Fibroblast of upper back skin (primary cell): ENCODE measurements at regions not wholly inside any gene's neighbourhood (a gene's known extent, or its start where the extent isn't known, plus 50 kb on each side); places are given as distances from the start of the nearest gene placed in this dataset.
"Not testable (repeated sequence)": the region's sequence is repeated elsewhere in the genome, so short reads cannot be mapped to it uniquely, and the experiment has no call there.

ENCODE experiments used
- DNase-seq: peaks from one replicate; pipeline ENCODE4 v3.0.0-alpha.2; 2013

DNA sequence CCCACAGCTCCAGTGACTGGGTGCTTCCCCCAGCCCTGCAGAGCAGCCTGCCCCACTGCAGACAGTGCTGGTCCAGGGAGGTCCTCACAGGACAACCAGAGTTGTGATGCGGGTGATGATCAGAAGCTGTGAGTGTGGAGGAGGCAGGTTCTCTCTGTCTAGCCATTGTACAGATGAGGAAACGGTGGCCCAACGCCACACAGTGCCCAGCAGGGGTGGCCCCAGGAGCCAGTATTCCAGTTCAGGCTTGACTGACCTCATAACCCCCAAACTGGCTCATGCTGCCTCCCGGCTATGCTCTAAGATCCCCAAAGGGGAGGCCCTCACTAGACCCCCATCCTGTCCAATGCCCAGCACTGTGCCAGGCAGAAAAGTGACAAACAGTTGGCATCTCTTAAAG is 147.1 kb upstream of the MAMLD1 start:
- not testable (repeated sequence) for DNase-seq

DNA sequence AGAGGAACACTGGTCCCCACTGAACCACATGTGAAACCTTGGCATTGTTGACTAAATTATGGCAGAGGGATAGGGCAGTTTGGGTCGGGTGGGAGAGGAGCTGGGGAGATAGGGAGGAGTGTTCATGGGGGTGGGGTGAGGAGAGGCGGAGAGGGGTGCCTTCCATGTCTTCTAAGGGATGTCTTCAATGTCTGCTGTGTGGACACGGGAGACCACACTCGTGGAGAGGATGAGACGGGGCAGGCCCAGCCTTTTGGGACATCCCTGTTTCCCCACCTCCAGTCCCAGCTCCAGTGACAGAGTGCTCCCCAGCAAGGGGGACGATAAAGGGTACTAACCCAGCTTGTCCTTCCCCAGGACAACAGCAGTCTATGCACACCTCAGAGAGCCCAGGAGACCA is 146.4 kb upstream of the MAMLD1 start:
- no peak for DNase-seq

DNA sequence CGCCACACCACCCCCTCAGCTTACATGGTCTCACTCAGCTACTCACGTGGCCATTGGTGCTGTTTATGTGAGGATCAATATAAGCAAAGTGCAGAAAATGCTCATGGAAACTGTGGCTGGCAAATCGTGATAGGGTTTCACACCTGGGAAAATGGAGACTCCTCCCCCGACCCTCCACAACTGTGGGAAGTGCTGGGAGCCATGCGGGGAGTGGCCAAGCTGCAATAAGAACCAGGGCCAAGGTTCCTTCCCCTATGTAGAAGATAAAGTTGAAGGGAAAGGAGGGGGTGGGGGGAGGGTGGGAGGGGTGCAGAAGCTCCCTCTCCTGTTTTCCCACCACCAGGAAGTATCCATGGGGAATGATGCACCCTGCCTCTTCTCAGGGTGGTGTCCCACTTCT is 145.5 kb upstream of the MAMLD1 start:
- DNase-seq, result no peak

DNA sequence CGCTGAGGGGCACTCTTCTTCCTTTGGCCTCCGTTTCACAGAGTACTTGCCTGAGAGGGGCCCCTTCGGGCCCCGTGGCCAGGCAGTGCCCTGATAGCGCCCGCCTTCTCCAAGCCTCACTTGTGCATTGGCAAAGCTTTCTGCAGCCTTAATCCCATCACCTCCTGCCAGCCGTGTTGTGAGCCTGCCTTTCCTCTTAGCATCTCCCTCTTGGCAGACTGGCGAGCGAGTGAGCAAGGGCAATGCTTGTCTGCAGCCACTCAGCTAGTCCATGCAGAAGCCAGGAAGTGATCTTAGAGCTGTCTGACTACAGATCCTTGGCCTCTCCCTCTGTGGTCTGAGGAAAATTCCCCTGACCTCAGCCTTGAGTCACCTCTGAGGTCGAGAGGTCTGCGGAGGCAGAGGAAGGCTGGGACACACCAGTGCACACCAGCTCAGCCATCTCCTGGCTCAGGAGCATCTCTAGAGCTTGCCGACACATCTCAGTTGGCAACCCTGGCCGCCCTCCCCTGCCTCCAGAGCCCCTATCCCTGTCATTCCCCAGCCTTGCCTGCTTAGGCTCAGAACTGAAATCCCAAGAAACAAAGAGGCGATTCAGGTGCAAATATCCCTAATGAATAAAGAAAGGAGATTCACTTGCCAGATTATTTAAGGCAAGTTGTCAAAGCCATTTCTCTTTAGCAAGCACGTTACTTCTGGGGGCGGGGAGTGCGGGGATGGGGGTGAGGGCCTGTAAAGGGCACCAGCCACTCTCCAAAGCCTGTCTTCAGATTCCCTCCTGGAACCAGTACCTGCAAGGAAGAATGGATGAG is 143.5 kb upstream of the MAMLD1 start:
- peak; percentile 25 for DNase-seq

DNA sequence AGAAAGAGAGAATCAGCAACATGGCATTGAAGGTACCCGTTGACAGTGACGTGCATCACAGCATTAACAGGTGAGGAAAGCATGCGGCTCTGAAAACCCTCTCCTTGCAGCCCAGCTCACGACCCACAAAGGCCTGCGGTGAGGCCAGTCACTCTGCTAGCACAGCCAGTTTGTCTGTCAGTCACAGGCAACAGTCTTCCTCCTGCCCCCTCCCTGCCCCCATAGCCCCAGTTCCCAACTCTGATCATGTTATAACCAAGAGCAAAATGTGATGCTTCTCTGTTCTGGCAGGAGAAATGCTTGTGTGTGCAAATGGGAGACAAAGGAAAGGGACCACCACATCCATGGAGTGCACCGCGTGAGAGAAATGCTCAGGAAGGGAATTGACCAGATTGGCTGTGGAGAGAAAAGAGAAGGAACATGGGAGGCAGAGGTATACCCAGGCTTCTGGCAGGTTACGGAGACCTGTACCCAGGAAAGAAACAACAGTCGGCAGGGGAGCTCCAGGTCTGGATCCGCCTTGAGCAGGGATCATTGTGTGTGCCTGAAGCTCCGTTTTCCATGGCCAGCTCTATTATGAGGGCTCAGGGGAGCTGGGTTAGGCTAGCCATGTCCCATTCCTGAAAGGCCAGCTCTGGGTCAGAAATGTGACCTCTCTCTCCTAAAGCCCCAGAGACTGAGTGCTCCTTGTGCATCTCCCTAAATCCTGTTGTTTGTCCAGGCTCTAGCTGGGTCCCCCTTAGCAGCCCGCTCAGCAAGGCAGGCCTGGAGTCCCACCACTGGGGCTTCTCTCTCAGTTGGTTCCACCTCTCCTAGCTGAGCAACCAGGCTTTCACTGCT is 139.7 kb upstream of the MAMLD1 start:
- no peak for DNase-seq

DNA sequence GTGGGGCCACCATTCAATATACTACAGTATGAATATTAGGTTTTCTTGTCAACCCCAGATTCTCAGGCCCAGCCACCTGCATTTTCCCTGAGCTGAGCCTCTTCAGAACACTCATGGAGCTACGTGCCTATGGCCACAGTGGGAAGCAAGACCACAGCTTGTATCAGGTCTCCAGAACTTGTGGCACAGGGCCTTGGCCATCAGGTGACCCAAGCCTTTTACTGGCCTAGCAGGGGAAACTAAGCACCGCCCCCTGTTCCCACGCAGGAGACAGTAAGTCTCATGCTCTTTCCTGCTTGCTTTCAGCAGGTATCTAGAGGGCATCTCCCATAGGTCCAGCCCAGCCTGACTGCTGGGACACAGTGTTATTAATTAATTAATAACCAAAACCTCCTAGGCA is 138.4 kb upstream of the MAMLD1 start:
- DNase-seq, result no peak

DNA sequence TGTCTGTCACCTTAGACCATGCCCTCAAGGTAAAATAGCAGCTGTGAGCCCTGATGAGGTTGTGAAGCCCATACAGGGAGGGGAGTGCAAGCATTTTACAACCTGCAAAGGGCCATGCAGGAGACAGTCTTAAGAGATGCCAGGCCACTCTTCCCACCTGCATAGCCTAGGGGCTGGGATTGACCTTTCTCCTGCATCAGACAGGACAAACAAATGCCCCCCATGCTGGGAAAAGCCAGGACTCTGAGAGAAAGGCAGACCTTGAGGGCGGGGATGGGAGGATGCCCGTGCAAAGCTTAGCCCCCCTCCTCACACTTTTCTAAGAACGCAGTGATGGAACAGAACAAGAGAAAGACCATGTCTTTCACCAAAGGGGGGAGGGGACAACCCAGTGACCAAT is 137.9 kb upstream of the MAMLD1 start:
- DNase-seq, result no peak

DNA sequence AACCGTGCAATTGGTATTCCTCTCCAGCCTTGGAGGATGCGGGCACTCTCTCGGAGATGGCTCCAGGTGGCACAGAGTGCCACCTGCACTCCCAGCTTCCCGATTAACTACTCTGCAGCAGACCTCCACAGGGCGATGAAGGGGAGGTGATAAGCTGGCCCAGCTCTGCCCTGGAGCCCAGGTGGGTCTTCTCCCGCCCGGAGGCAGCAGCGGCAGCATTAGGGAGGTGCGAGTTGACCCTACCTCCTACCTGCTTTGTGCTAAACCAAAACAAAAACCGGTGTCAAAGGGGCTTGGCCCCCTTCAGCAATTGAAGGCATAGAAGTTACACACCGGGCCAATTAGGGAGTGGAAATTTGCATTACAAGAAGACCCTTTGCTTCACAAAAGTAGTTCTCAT is 137.4 kb upstream of the MAMLD1 start:
- DNase-seq, result no peak

DNA sequence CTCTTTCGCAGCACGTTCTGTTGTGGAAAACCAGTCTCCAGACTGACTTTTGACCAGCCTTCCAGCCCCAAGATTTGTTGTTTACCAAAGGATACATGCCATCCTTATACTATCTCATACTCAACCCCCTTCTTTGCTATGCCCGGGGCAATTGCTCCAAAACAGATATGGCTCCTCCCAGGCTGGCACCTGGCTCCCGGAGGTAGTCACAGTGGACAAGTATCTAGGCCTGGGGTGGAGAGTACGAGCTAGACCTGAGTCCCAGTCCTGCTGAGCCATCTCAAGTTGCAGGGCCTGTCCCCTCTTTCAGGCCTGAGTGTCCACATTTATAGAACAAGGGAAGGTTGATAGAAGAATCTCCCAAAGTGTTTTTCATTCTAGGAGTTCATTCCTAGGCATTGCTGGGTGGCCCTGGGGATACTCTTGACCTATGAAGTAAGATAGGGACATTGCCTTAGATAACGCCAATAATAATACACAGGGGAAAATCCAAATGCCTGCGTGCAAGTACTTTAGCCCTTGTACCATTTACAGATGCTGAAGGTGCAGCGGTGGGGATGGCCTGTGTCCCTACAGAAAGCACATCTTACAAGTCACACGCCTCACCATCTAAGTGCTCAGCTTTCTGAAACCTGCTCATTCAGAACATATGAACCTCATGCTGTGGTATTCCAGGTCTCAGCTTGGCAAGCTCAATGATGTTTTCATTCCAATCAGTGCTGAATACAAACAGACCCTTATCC is 136.7 kb upstream of the MAMLD1 start:
- DNase-seq, result no peak

DNA sequence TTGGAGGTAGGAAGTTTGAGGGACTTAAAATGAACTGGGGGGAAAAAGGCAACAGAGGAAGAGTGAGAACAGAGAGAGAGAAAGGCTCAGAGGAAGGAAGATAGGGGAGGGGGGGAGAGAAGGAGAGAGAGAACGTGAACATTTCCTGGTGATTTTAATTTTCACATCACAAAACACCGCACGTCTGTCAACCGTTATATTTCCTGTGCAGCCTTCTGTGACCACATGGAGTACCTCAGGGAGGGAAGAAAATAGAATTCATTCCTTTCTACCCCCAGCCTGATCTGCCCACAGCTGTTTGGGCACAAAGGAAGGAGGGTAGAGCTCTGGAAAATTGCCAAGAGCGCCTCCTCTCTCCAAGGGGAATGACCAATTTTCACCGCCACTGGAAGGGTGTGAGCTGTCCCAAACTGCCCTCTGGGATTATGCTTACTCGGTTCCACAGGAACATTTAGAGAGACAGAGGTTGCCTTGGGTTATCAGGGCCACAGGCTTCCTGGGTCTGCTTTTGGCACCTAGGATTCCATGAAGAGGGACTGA is 135.7 kb upstream of the MAMLD1 start:
- no peak for DNase-seq

DNA sequence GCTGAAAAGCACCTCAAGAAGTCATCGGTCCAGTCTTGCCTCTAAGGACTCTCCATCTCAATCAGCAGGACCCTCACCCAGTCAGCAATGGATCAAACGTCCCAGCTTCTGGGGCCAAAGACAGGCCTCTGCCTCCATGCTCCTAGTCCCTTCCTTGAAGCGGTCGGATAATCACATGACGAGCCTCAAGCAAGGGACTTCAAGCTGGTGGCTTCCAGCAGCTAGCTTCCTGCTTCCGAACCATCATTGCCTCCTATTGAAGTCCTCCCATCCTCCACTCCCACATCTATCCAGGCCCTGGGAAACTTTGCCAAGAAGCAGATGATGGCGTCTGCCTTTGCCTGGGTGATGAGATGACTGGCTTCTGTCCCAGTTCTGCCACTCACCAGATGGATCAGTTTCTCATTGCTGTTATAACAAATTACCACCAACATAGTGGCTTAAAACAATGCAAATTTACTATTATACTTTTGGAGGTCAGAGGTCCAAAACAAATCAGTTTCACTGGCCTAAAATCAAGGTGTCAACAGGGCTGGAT is 135.2 kb upstream of the MAMLD1 start:
- no peak for DNase-seq

DNA sequence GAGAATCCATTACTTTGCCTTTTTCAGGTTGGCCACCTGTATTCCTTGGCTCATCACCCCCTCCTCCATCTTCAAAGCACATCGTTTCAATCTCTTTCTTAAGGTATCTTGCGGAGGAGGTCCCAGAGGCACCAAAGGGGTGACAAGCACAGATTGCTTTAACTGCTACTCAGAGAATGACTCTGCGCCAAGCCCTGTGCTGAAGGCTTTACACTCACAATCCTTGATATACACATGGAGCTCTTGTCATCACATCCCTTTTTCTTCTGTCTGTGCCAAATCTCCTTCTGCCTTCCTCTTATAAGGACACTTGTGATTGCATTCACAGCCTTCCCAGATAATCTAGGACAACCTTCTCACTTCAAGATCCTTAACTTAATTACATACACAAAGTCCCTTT is 134.7 kb upstream of the MAMLD1 start:
- DNase-seq, result no peak

DNA sequence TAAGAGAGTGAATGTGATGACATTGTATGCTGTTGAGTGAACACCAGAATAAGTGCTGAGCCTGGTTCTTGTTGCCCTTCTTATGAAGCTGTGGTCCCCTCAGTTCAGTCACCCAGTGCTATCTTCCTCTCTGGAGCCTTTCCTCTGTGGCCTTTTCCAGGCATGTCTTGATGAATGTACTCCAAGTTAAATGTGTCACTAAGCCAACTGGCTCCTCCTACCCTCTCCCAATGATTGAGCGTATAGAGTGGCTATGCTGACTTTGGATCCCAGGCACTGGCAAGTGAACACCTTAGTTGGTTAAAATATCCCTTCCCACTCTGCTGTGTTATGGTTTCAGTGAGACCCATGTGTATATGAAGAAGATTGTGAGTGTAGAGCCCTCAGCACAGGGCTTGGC is 134.1 kb upstream of the MAMLD1 start:
- DNase-seq, result no peak

DNA sequence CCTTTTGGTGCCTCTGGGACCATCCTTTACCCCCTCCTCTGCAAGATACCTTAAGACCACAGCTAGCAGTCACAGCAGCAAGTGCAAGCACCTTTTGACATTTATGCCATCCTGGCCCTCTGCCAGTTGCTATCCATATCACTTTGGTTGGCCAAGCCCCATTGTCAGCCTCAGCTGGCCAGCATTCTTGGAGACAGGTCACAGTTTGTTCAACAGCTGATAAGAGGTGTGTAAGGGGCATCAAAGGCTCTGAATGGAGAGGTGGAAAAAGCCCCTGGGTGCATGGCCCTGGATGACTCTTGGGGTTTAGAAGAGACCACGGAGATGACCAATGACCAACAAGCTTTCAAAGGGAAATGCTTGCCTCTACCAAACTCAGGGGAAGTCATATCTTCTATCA is 133.6 kb upstream of the MAMLD1 start:
- no peak for DNase-seq

DNA sequence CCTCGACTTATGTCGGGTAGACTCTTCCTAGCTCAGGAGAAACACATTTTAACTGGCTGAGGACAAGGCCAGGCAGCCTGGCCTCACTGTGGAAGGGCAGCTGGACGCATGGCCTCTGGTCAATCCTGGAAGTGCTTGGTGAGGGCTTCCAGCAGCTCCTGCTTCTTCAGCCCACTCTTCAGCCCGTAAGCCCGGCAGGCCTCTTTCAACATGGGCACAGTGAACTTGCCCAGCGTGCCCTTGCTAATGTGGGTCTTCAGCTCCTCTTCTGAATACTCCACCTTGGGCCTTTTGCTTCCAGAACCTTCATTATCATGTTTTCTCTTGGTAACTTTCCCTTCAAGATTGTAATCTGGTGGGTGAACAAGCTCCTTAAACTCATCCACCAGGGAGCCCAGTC is 132.2 kb upstream of the MAMLD1 start:
- DNase-seq, result not testable (repeated sequence)

DNA sequence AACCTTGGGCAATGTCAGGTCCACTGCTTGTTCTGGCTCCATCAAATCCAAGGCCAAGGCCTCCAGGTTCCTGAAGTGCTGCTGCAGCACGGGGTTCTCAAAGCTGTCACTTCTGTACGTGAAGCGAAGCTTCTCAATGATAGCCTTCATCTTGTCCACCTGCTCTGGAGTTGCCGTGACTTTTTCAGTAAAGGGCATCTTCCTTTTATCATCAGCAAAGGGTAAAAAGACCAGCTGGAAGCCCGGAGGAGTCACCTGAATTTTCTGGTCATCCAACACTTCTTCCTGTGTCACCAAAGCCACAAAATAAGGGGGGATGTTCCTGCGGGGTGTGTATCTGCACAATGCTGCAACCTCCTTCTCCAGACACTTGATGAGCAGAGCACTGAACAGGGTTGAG is 131.7 kb upstream of the MAMLD1 start:
- DNase-seq, result not testable (repeated sequence)

DNA sequence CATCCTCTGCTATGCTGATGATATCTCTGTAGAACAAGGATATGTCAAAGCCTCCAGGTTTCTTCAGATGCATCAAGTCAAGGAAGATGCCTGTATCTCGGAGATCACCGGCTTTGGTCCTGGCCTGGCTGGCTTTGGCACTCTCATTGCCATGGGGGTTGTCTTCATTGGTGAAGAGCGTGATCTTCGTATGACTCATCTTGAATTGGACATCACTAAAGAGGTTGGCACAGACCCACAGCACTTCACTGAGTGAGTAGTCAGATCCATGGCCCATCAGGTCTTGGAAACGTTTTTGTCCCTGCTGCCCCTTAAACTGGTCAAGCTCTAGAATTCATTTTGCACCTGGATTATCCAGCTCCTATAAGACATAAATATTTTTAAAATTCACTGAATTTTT is 130.9 kb upstream of the MAMLD1 start:
- DNase-seq, result not testable (repeated sequence)

DNA sequence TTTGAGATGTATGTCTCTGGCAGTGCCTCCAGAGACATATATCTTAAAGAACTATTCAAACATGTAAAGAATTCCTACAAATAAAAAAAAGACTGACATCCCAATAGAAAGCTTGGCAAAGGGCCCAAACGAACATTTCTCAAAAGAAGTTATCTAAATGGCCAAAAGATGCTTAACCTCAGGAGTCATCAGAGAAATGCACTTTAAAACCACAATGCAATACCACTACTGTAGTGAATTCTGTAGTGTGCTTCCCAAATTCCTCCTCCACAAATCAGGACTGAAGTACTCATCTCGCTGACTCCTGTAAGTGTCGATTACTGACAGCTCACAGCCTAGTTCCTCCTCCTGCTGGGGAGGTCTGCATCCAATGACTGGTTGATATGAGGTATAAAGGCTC is 129.0 kb upstream of the MAMLD1 start:
- DNase-seq, result peak; percentile 80

DNA sequence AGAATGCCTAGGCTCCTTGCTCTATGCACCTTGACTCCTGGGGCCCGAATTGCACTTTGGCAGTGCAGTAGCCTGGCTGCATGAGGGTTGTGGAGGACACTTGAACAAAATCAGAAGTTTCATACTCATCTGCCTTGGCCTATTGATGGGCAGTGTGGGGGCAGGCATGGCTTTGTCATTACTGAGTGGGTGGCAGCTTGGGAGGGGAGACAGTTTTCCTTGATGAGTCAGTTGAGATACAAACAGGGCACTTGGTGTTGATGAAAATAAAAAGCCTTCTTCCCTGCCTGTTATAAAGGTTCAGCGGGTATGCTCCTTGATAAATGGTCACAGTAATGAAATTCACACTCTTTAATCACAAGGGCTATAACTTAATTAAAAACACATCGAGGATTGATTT is 126.8 kb upstream of the MAMLD1 start:
- DNase-seq, result no peak

DNA sequence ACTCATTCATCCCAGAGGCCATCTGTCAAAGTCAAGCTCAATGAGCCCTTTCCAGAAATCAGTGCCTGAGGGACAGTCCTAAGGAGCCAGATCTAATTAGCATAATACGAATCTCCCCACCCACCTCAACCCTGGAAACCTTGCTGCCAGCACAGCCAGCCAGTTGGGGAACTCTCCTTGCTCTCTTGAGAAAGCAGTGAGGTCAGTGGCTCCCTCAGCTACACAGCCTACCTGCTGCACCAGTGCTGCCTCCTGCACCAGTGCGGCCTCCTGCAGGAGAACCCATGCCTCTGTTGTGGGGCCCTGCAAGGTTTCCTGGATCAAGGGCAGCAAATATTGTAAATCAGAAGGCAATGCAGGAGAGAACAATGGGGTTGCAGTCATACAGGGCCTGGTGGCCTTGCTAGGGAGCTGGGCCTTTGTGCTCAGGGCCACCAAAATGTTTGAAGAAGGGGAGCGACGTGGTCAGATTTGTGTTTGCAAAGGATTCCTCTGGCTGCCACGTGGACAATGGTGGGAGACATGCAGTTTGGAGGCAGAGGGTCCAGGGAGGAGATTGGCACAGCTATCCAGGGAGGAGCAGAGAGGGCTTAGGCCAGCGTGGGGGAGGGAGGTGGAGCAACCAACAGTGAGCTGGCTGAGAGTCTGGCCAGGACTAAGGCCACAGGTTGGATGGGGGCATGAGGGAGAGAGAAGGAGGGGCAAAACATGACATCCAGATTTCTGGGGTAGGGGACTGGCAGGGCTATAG is 124.3 kb upstream of the MAMLD1 start:
- DNase-seq, result no peak

DNA sequence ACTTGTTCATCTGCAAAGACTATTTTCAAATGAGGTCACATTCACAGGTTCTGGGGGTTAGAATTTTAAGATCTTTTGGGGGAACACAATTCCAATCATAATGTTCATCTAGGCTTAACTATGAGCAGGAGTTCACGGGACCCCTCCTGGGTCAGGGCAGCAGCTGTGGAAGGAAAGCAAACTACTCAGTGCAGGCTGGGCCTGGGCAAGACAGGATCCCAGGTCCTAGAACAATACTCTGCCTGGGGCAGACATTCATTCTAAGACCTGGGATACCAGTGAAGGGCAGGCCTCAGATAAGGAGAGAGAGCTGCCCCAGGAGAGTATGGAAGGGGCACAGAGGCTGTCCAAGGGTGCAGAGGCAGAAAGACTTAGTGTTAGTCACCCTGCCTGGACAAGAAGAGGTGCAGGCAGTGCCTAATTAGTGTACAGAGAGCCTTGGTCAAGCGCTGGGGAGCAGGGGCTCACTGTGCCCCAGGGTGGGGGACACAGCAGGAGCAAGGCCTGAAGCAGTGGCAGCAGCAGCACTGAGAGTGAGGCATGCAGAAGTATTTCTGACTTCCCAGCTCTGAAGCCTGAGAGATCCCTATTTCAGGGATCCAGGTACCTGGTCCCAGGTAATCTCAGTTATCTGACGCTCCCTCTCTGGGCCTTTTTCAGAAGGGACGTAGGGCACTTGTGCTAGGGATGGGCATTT is 123.0 kb upstream of the MAMLD1 start:
- no peak for DNase-seq

DNA sequence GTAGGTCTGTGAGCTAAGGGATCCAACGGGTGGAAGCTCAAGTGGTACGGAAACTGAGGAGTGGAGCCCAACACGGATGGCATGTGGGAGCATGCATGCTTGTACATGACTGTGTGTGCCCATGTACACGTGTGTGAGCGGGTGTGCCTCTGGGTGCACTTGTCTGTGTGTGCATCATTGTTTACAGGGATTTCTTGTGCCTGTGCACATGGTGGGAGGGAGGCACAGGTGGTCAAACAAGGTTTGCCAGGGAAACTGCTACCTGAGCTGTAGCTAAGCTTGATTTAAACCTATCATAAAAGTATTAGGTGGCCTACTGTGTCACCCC is 122.5 kb upstream of the MAMLD1 start:
- no peak for DNase-seq
